ENCODE measurements at regions not wholly inside any gene's neighbourhood (a gene's known extent, or its start where the extent isn't known, plus 50 kb on each side); places are given as distances from the start of the nearest gene placed in this dataset.
"Not testable (repeated sequence)": the region's sequence is repeated elsewhere in the genome, so short reads cannot be mapped to it uniquely, and the experiment has no call there.

DNA sequence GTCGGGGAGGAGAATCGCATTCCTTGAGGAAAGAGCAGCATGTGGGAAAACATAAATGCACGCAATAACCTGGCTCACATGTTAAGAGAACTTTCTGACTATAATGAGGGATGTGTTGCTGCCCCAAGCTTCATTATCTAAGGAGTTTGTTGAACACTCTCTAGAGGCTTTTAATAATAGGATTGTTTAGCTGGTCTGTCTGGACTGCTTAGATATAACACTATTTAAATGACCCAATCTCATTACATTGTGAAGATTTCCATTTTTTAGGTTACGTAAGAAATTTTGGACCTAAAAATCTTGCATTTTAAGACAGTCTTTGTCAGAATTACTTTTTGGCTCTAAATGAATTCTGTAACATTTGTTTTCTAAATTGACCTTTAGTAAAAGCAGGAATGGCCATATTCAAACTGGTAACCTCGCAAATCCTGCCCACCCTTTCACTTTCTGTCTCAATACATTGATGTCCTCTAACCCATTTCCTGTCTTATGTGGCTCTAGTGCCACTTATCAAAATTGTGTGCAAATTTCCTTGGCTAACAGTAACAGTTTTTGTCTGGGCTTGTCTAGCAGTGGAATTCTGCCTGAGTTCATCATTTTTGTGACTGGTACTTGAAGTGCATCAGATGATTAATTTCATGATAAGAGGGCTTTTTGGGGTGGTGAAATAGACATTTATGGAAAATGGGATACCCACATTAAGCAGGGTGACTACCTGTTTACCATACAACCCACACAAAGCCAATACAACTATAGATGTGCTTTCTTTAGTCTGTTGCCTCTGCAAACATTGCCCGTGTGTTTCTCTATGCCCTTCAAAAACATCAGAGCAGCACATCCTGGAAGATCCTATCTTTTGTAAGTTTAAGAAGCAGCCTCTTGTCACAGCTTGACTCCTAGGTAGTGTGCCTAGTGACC is 61.6 kb upstream of the IKBKE start:
- TF ChIP-seq, protein P1, sequence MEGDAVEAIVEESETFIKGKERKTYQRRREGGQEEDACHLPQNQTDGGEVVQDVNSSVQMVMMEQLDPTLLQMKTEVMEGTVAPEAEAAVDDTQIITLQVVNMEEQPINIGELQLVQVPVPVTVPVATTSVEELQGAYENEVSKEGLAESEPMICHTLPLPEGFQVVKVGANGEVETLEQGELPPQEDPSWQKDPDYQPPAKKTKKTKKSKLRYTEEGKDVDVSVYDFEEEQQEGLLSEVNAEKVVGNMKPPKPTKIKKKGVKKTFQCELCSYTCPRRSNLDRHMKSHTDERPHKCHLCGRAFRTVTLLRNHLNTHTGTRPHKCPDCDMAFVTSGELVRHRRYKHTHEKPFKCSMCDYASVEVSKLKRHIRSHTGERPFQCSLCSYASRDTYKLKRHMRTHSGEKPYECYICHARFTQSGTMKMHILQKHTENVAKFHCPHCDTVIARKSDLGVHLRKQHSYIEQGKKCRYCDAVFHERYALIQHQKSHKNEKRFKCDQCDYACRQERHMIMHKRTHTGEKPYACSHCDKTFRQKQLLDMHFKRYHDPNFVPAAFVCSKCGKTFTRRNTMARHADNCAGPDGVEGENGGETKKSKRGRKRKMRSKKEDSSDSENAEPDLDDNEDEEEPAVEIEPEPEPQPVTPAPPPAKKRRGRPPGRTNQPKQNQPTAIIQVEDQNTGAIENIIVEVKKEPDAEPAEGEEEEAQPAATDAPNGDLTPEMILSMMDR (IDR thresholded peaks at IDR 0.05), result not testable (repeated sequence)
- TF ChIP-seq POLR2A (IDR thresholded peaks at IDR 0.05), result not testable (repeated sequence)
